SH-SY5Y (cell line): ENCODE measurements at regions not wholly inside any gene's neighbourhood (a gene's known extent, or its start where the extent isn't known, plus 50 kb on each side); places are given as distances from the start of the nearest gene placed in this dataset.

Experiments
- GATA2 ChIP-seq: IDR thresholded peaks from 2 replicates; pipeline ENCODE4 v1.6.1; 2011; ENCODE audit warnings: mild to moderate bottlenecking, low read depth, low read length
- GATA3 ChIP-seq: IDR thresholded peaks from 2 replicates; pipeline ENCODE4 v1.6.1; 2011; ENCODE audit warnings: low read depth, mild to moderate bottlenecking, low read length, moderate library complexity

DNA sequence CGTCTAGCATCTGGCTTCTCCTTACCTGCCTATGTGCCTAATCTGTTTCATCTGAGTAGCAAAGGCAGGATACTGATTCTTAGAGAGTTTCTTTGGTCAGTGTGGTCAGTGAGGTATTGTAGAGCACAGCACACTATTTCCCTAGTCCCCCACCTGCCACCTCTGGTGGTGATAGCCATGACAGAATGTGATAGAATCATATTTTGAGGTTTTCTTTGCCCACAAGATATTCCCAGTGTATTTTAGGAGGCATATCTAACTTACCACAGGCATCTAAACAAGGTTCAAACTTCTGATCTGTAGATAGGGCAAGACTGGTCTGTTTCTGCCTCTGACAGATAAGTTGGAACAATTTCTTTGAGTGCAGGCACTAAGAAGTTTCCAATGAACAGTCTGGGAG, 188.0 kb downstream of the SOX2 start:
- TF ChIP-seq GATA2 (no peak), GATA3 (no peak)
